GM23338 (cell line): ENCODE measurements at regions not wholly inside any gene's neighbourhood (a gene's known extent, or its start where the extent isn't known, plus 50 kb on each side); places are given as distances from the start of the nearest gene placed in this dataset.

ENCODE experiments used
- ATAC-seq: fragments of 200-7000 bp; cut with Tn5 transposase; 3 replicates; pipeline ENCODE4 v1.9.1; 2020
- DNase-seq: peaks from one replicate; pipeline ENCODE4 v3.0.0-alpha.2; 2015; ENCODE audit warnings: low spot score
- H2AFZ ChIP-seq: fragments of 200-600 bp; sonication (generic); 2 replicates; pipeline ENCODE4 v1.8.0; 2016; ENCODE audit warnings: antibody characterized with exemption, mild to moderate bottlenecking, moderate library complexity
- H3F3A ChIP-seq: fragments of 200-600 bp; sonication (generic); replicated peaks from 2 replicates; pipeline ENCODE4 v1.8.0; 2017; ENCODE audit warnings: antibody characterized with exemption, mixed run types, low read depth
- H3K27ac ChIP-seq: fragments of 200-600 bp; sonication (generic); 2 replicates; pipeline ENCODE4 v1.6.1; 2016; ENCODE audit warnings: low read depth
- H3K27me3 ChIP-seq: fragments of 200-600 bp; sonication (generic); 2 replicates; pipeline ENCODE4 v1.8.0; 2016; ENCODE audit warnings: mild to moderate bottlenecking, mixed run types, moderate library complexity; ENCODE audit not compliant: insufficient read depth
- H3K36me3 ChIP-seq: fragments of 200-600 bp; sonication (generic); 2 replicates; pipeline ENCODE4 v1.8.0; 2016; ENCODE audit warnings: mild to moderate bottlenecking; ENCODE audit not compliant: insufficient read depth
- H3K4me1 ChIP-seq: fragments of 200-600 bp; sonication (generic); 2 replicates; pipeline ENCODE4 v1.8.0; 2016; ENCODE audit warnings: mild to moderate bottlenecking, moderate library complexity; ENCODE audit not compliant: insufficient read depth
- H3K4me2 ChIP-seq: fragments of 200-600 bp; sonication (generic); 2 replicates; pipeline ENCODE4 v1.7.1; 2017; ENCODE audit warnings: mixed run types
- H3K4me3 ChIP-seq: fragments of 200-600 bp; sonication (generic); 2 replicates; pipeline ENCODE4 v1.6.1; 2016; ENCODE audit warnings: mixed run types
- H3K79me2 ChIP-seq: fragments of 200-600 bp; sonication (generic); replicated peaks from 2 replicates; pipeline ENCODE4 v1.8.0; 2017; ENCODE audit warnings: mild to moderate bottlenecking; ENCODE audit not compliant: insufficient read depth
- H3K9me2 ChIP-seq: fragments of 200-600 bp; sonication (generic); 2 replicates; pipeline ENCODE4 v1.8.0; 2017; ENCODE audit not compliant: insufficient read depth
- H4K20me1 ChIP-seq: fragments of 200-600 bp; sonication (generic); replicated peaks from 2 replicates; pipeline ENCODE4 v1.8.0; 2017; ENCODE audit warnings: mild to moderate bottlenecking; ENCODE audit not compliant: insufficient read depth
- H3K27ac Mint-ChIP-seq: 2 replicates; pipeline ENCODE4 v1.8.0; 2020; ENCODE audit warnings: inconsistent platforms, mild to moderate bottlenecking, moderate library complexity, mixed read lengths
- H3K27me3 Mint-ChIP-seq: 3 replicates; pipeline ENCODE4 v1.8.0; 2022; ENCODE audit warnings: low read depth, mild to moderate bottlenecking, moderate library complexity, mixed read lengths, inconsistent platforms; ENCODE audit not compliant: insufficient read depth, poor library complexity
- H3K36me3 Mint-ChIP-seq: 3 replicates; pipeline ENCODE4 v1.8.0; 2021; ENCODE audit warnings: low read depth, mild to moderate bottlenecking, inconsistent platforms, moderate library complexity, mixed read lengths
- H3K4me1 Mint-ChIP-seq: 3 replicates; pipeline ENCODE4 v1.8.0; 2020; ENCODE audit warnings: mild to moderate bottlenecking, inconsistent platforms, mixed read lengths
- H3K4me3 Mint-ChIP-seq: 3 replicates; pipeline ENCODE4 v1.8.0; 2021; ENCODE audit warnings: moderate library complexity, mild to moderate bottlenecking, inconsistent platforms, mixed read lengths
- H3K9me3 Mint-ChIP-seq: 3 replicates; pipeline ENCODE4 v1.8.0; 2020; ENCODE audit warnings: moderate library complexity, mild to moderate bottlenecking, inconsistent platforms, mixed read lengths
- CREB1 ChIP-seq: fragments of 250-450 bp; sonication (Bioruptor Pico); IDR thresholded peaks from 2 replicates; pipeline ENCODE4 v1.5.0; 2020; ENCODE audit warnings: low read depth, mild to moderate bottlenecking, moderate library complexity
- ETS1 ChIP-seq: IDR thresholded peaks from 2 replicates; pipeline ENCODE4 v1.6.1; 2016; ENCODE audit warnings: antibody characterized with exemption
- EZH2 ChIP-seq: fragments of 200-600 bp; sonication (generic); IDR thresholded peaks from one replicate; pipeline ENCODE4 v1.8.0; 2017; ENCODE audit warnings: antibody characterized with exemption, mild to moderate bottlenecking, low read depth; ENCODE audit not compliant: unreplicated experiment
- JUNB ChIP-seq: IDR thresholded peaks from one replicate; pipeline ENCODE4 v1.6.1; 2016; ENCODE audit warnings: antibody characterized with exemption; ENCODE audit not compliant: unreplicated experiment
- NANOG ChIP-seq: IDR thresholded peaks from 2 replicates; pipeline ENCODE4 v1.6.1; 2016; ENCODE audit warnings: antibody characterized with exemption, borderline replicate concordance
- POLR2AphosphoS5 ChIP-seq: IDR thresholded peaks from 2 replicates; pipeline ENCODE4 v1.6.1; 2016; ENCODE audit warnings: antibody characterized with exemption, low read depth
- REST ChIP-seq: IDR thresholded peaks from one replicate; pipeline ENCODE4 v1.6.1; 2018; ENCODE audit warnings: antibody characterized with exemption; ENCODE audit not compliant: unreplicated experiment
- STAT1 ChIP-seq: IDR thresholded peaks from one replicate; pipeline ENCODE4 v1.6.1; 2016; ENCODE audit warnings: antibody characterized with exemption; ENCODE audit not compliant: unreplicated experiment
- ZNF114 ChIP-seq: fragments of 250-450 bp; sonication (Bioruptor Pico); IDR thresholded peaks from 2 replicates; pipeline ENCODE4 v1.5.0; 2020; ENCODE audit warnings: mild to moderate bottlenecking, moderate library complexity
- ZNF331 ChIP-seq: fragments of 250-450 bp; sonication (Bioruptor Pico); IDR thresholded peaks from 2 replicates; pipeline ENCODE4 v1.5.0; 2020; ENCODE audit warnings: low read depth, mild to moderate bottlenecking, moderate library complexity
- TF ChIP-seq, protein P1 (sequence below), 2 experiments: fragments of 200-600 bp in 1 of 2; sonication (generic) in 1 of 2; conservative IDR thresholded peaks; 2 replicates each; pipeline versions ENCODE4 v1.5.1 to v1.6.1; 2016 to 2017; ENCODE audit warnings: antibody characterized with exemption in 2 of 2, low read depth in 2 of 2, mild to moderate bottlenecking in 2 of 2, moderate library complexity in 1 of 2

- TF ChIP-seq REST (no peak), CREB1 (CRISPR knock-in tag) (no peak), ZNF331 (CRISPR knock-in tag) (no peak), STAT1 (no peak), ETS1 (no peak), ZNF114 (CRISPR knock-in tag) (no peak)
- TF ChIP-seq, protein P1, sequence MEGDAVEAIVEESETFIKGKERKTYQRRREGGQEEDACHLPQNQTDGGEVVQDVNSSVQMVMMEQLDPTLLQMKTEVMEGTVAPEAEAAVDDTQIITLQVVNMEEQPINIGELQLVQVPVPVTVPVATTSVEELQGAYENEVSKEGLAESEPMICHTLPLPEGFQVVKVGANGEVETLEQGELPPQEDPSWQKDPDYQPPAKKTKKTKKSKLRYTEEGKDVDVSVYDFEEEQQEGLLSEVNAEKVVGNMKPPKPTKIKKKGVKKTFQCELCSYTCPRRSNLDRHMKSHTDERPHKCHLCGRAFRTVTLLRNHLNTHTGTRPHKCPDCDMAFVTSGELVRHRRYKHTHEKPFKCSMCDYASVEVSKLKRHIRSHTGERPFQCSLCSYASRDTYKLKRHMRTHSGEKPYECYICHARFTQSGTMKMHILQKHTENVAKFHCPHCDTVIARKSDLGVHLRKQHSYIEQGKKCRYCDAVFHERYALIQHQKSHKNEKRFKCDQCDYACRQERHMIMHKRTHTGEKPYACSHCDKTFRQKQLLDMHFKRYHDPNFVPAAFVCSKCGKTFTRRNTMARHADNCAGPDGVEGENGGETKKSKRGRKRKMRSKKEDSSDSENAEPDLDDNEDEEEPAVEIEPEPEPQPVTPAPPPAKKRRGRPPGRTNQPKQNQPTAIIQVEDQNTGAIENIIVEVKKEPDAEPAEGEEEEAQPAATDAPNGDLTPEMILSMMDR (conservative IDR thresholded peaks at IDR 0.05; ENCODE audit: low read depth in 2 of 2): no peak
Measured at GRCh38 chr18:29660777-29661176, 1381.8 kb downstream of the DSC3 start (continued).

DNA sequence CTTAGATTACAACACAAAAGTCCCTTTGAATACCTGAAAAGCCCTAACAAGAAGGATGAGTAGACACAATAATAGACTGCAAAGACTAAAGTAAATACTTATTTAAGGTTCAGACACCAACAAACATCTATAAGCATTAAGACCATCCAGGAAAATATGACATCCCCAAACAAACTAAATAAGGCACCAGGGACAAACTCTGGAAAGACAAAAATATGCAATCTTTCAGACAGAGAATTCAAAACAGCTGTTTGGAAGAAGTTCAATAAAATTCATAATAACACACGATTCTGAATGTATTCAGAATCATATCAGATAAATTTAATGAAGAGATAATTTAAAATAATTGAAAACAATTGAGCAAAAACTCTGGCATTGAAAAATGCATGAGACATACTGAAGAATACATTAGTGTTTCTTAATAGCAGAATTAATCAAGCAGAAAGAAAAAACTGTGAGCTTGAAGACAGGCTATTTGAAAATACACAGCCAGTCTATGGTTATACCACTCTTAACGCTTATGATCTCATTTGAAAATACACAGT is 1388.8 kb downstream of the DSC3 start:
- no peak overlapping the region for H3K27ac Mint-ChIP-seq
- peaks cover 5% of the 10 kb centered on the region for H3K4me1 Mint-ChIP-seq
- no peaks in the 10 kb centered on the region for H3K27me3 ChIP-seq
- no peaks in the 10 kb centered on the region for H3K4me1 ChIP-seq
- no peak for TF ChIP-seq EZH2
- TF ChIP-seq NANOG: no peak
- no peak for TF ChIP-seq ETS1
- TF ChIP-seq, protein P1 (conservative IDR thresholded peaks at IDR 0.05; ENCODE audit: low read depth in 2 of 2): no peak
- TF ChIP-seq POLR2AphosphoS5: no peak
- no peak for TF ChIP-seq ZNF331 (CRISPR knock-in tag)
- no peak for TF ChIP-seq STAT1
- no peak for TF ChIP-seq ZNF114 (CRISPR knock-in tag)
- no peak for TF ChIP-seq JUNB
- H4K20me1 ChIP-seq: no peaks in the 10 kb centered on the region
- no peaks in the 10 kb centered on the region for H3K27me3 Mint-ChIP-seq
- no peak overlapping the region for H3K4me3 ChIP-seq
- no peaks in the 10 kb centered on the region for H3K36me3 ChIP-seq
- no peaks in the 10 kb centered on the region for H3F3A ChIP-seq
- H3K27ac ChIP-seq: no peak overlapping the region
- no peaks in the 10 kb centered on the region for H3K79me2 ChIP-seq
- no peaks in the 10 kb centered on the region; the same call in 2 of the 3 replicates for H3K9me3 Mint-ChIP-seq
- no peaks in the 10 kb centered on the region; the same call in 1 of the 2 replicates for H3K9me2 ChIP-seq
- no peaks in the 10 kb centered on the region for H3K36me3 Mint-ChIP-seq
- no peak overlapping the region for H3K4me2 ChIP-seq
- no peak overlapping the region for H3K4me3 Mint-ChIP-seq
- no peak overlapping the region for H2AFZ ChIP-seq
- no peak for ATAC-seq
- DNase-seq: no peak
